ENCODE measurements at regions not wholly inside any gene's neighbourhood (a gene's known extent, or its start where the extent isn't known, plus 50 kb on each side); places are given as distances from the start of the nearest gene placed in this dataset.

- no peaks in the 10 kb centered on the region for H3K27me3 ChIP-seq
- TF ChIP-seq EP300 (IDR thresholded peaks at IDR 0.05) (no peak), POLR2A (IDR thresholded peaks at IDR 0.05) (no peak)
- TF ChIP-seq, protein P1, sequence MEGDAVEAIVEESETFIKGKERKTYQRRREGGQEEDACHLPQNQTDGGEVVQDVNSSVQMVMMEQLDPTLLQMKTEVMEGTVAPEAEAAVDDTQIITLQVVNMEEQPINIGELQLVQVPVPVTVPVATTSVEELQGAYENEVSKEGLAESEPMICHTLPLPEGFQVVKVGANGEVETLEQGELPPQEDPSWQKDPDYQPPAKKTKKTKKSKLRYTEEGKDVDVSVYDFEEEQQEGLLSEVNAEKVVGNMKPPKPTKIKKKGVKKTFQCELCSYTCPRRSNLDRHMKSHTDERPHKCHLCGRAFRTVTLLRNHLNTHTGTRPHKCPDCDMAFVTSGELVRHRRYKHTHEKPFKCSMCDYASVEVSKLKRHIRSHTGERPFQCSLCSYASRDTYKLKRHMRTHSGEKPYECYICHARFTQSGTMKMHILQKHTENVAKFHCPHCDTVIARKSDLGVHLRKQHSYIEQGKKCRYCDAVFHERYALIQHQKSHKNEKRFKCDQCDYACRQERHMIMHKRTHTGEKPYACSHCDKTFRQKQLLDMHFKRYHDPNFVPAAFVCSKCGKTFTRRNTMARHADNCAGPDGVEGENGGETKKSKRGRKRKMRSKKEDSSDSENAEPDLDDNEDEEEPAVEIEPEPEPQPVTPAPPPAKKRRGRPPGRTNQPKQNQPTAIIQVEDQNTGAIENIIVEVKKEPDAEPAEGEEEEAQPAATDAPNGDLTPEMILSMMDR (IDR thresholded peaks at IDR 0.05) = no peak
- H3K4me1 ChIP-seq = no peaks in the 10 kb centered on the region
- WGBS, 2 donors = 92 to 95% methylated on average over 1 of the region's 1 CpG
- H3K36me3 ChIP-seq = no peaks in the 10 kb centered on the region
- H3K4me3 ChIP-seq = no peak overlapping the region
- no peak overlapping the region for H3K27ac ChIP-seq
- DNase-seq (ENCODE audit: low spot score in 2 of 2) = no peak
- H3K9me3 ChIP-seq = no peaks in the 10 kb centered on the region
Measured at GRCh38 chr3:63034101-63034500, 158.9 kb upstream of the CADPS start.

GRCh38 chr3:63037116-63037515, 161.9 kb upstream of the CADPS start:
- TF ChIP-seq EP300 (IDR thresholded peaks at IDR 0.05) = no peak
- Histone ChIP-seq H3K9me3 (no peaks in the 10 kb centered on the region), H3K4me3 (no peak overlapping the region), H3K4me1 (no peaks in the 10 kb centered on the region), H3K36me3 (no peaks in the 10 kb centered on the region), H3K27ac (no peak overlapping the region), H3K27me3 (no peaks in the 10 kb centered on the region)
- WGBS, 2 donors = 74 to 78% methylated on average over 4 of the region's 4 CpGs
- no peak for DNase-seq (ENCODE audit: low spot score in 2 of 2)

GRCh38 chr3:63042833-63043232, 167.6 kb upstream of the CADPS start:
- 65 to 73% methylated on average over 3 of the region's 3 CpGs for WGBS, 2 donors
- no peak overlapping the region for H3K27ac ChIP-seq
- TF ChIP-seq POLR2A (IDR thresholded peaks at IDR 0.05) = no peak
- TF ChIP-seq EP300 (IDR thresholded peaks at IDR 0.05) = no peak

DNA sequence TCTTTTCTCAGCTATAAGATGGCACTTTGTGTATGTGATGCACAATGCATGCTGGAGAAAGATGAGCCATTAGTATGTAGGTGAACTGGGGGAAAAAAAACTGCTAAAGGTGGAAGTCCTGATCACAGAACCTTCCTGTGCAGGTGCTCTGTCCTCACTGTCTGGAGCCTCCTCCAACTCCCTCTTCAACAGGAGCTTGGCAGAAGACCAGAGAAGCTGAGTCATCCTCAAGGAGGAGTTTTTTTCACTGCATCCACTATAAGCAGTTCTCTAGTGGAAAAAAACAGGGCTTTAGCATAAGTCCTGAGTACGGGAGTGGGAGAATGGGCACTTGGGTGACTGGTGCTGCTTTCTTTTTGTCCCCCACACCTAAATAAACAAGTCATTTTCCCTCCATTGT, 168.4 kb upstream of the CADPS start:
- Histone ChIP-seq H3K27ac (no peak overlapping the region), H3K4me3 (no peak overlapping the region), H3K9me3 (no peaks in the 10 kb centered on the region), H3K36me3 (no peaks in the 10 kb centered on the region), H3K27me3 (no peaks in the 10 kb centered on the region), H3K4me1 (no peaks in the 10 kb centered on the region)
- TF ChIP-seq POLR2A (IDR thresholded peaks at IDR 0.05) = no peak
- TF ChIP-seq, protein P1 (IDR thresholded peaks at IDR 0.05) = no peak
- WGBS, 2 donors = 67% methylated on average over 1 of the region's 1 CpG
- no peak for DNase-seq (ENCODE audit: low spot score in 2 of 2)

More at GRCh38 chr3:63042833-63043232, 167.6 kb upstream of the CADPS start:
- Histone ChIP-seq H3K4me1 (no peaks in the 10 kb centered on the region), H3K4me3 (no peak overlapping the region), H3K36me3 (no peaks in the 10 kb centered on the region), H3K27me3 (no peaks in the 10 kb centered on the region), H3K9me3 (no peaks in the 10 kb centered on the region)
- no peak for DNase-seq (ENCODE audit: low spot score in 2 of 2)

- no peak for DNase-seq (ENCODE audit: low spot score in 2 of 2)
- Histone ChIP-seq H3K27ac (no peak overlapping the region), H3K9me3 (no peaks in the 10 kb centered on the region), H3K27me3 (no peaks in the 10 kb centered on the region), H3K36me3 (no peaks in the 10 kb centered on the region), H3K4me3 (no peak overlapping the region), H3K4me1 (no peaks in the 10 kb centered on the region)
- TF ChIP-seq POLR2A (IDR thresholded peaks at IDR 0.05) (no peak), EP300 (IDR thresholded peaks at IDR 0.05) (no peak)
- TF ChIP-seq, protein P1 (IDR thresholded peaks at IDR 0.05) = no peak
- 73 to 83% methylated on average over 2 of the region's 2 CpGs for WGBS, 2 donors
Measured at GRCh38 chr3:63046152-63046551, 170.9 kb upstream of the CADPS start.

DNA sequence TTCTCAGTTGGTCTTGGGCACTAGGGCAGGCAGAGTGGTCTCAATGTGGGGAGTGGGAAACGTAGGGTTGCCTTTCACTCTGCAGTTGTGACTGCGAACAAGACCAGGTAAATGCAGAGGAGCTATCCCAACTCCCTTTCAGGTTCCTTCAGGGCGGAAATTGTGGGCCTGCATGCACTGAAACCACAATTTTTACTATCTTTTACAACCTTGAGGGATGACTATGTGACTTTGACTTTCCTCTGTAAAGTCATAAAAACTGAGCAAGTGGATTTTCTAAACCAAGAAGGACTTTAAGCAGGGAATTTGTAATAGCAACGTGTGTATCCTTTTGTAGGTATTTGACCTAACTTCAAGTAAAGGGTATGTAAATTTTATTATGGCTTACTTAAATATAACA, 171.4 kb upstream of the CADPS start:
- H3K27ac ChIP-seq = no peak overlapping the region
- TF ChIP-seq POLR2A (IDR thresholded peaks at IDR 0.05) = no peak
- TF ChIP-seq, protein P1 (IDR thresholded peaks at IDR 0.05) = no peak
- no peak for DNase-seq (ENCODE audit: low spot score in 2 of 2)
- no peaks in the 10 kb centered on the region for H3K27me3 ChIP-seq
- H3K36me3 ChIP-seq = no peaks in the 10 kb centered on the region
- H3K4me1 ChIP-seq = no peaks in the 10 kb centered on the region
- no peak overlapping the region for H3K4me3 ChIP-seq
- no peaks in the 10 kb centered on the region for H3K9me3 ChIP-seq
- 60 to 68% methylated on average over 4 of the region's 4 CpGs for WGBS, 2 donors

All from tibial nerve (tissue), 4 donors.